ENCODE measurements at regions not wholly inside any gene's neighbourhood (a gene's known extent, or its start where the extent isn't known, plus 50 kb on each side); places are given as distances from the start of the nearest gene placed in this dataset.

DNA sequence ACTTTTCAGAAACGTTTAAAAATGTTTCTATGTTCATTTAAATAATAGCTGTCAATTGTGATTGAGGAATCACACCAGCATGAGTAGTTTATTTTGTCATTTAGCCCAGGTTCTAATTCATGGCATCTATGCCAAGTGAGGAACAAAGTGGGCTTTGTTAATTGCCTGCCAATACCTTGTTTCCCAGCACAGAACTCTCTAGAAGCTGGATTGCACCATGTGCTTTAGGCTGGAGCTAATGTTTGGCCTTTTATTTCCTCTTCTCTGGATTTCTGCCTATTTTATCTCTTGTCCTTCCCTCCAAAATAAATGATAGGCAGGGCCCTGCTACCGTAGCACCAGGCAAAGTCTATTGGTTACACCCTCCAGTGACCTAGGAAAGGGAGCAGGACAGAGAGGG, 109.9 kb upstream of the ITGB1 start:
- TF ChIP-seq CTCF (IDR thresholded peaks at IDR 0.05; ENCODE audit: borderline replicate concordance, extremely low read depth, low read length, poor library complexity, severe bottlenecking) = no peak
- no peak for TF ChIP-seq EZH2 (IDR thresholded peaks at IDR 0.05; ENCODE audit: borderline replicate concordance, low read depth, low read length, severe bottlenecking)
